ENCODE measurements at regions not wholly inside any gene's neighbourhood (a gene's known extent, or its start where the extent isn't known, plus 50 kb on each side); places are given as distances from the start of the nearest gene placed in this dataset.

DNA sequence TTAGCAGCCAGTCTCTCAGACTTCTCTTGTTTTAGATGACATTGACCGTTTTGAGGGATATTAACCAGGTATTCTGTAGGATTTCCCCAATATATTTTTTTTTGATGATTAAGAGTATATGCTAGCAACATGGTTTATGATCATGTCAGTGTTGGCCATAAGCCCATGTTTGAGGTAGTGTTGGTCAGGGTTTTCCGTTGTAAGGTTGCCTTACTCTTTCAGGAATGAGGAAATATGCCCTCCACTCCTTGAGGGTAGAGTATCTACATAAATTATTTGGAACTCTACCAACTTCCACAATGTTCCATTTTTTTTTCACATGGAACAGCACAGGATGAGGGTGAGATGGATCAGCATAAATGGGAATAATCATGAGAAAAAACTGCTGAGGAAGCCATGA is 188.4 kb upstream of the PRDM9 start:
- TF ChIP-seq EZH2 (IDR thresholded peaks at IDR 0.05; ENCODE audit: low read length, unreplicated experiment) = no peak
- TF ChIP-seq, protein P1, sequence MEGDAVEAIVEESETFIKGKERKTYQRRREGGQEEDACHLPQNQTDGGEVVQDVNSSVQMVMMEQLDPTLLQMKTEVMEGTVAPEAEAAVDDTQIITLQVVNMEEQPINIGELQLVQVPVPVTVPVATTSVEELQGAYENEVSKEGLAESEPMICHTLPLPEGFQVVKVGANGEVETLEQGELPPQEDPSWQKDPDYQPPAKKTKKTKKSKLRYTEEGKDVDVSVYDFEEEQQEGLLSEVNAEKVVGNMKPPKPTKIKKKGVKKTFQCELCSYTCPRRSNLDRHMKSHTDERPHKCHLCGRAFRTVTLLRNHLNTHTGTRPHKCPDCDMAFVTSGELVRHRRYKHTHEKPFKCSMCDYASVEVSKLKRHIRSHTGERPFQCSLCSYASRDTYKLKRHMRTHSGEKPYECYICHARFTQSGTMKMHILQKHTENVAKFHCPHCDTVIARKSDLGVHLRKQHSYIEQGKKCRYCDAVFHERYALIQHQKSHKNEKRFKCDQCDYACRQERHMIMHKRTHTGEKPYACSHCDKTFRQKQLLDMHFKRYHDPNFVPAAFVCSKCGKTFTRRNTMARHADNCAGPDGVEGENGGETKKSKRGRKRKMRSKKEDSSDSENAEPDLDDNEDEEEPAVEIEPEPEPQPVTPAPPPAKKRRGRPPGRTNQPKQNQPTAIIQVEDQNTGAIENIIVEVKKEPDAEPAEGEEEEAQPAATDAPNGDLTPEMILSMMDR (conservative IDR thresholded peaks at IDR 0.05; ENCODE audit: low read depth, low read length) = no peak

Measured in PC-3 (cell line).